Mesothelial cell of epicardium (in vitro differentiated cells): ENCODE measurements at regions not wholly inside any gene's neighbourhood (a gene's known extent, or its start where the extent isn't known, plus 50 kb on each side); places are given as distances from the start of the nearest gene placed in this dataset.

Experiments
- DNase-seq, 2 experiments: peaks; one replicate each; pipeline ENCODE4 v3.0.0; 2021; ENCODE audit warnings: low spot score in 2 of 2; ENCODE audit not compliant: unreplicated experiment in 2 of 2
- H3K27ac Mint-ChIP-seq: 2 replicates; pipeline ENCODE4 v1.8.0; 2021; ENCODE audit warnings: mixed read lengths
- H3K27me3 Mint-ChIP-seq: 2 replicates; pipeline ENCODE4 v1.8.0; 2021; ENCODE audit warnings: low read depth, mixed read lengths
- H3K36me3 Mint-ChIP-seq: 2 replicates; pipeline ENCODE4 v1.8.0; 2021; ENCODE audit warnings: mixed read lengths
- H3K4me1 Mint-ChIP-seq: 2 replicates; pipeline ENCODE4 v1.8.0; 2021; ENCODE audit warnings: mixed read lengths
- H3K4me3 Mint-ChIP-seq: 2 replicates; pipeline ENCODE4 v1.8.0; 2021; ENCODE audit warnings: mild to moderate bottlenecking, moderate library complexity, mixed read lengths
- H3K9me3 Mint-ChIP-seq: 2 replicates; pipeline ENCODE4 v1.8.0; 2021; ENCODE audit warnings: mixed read lengths
- CTCF ChIP-seq: fragments of 200-600 bp; sonication (generic); IDR thresholded peaks from one replicate; pipeline ENCODE4 v1.5.0; 2021; ENCODE audit warnings: antibody characterized with exemption; ENCODE audit not compliant: unreplicated experiment

GRCh38 chr9:80369641-80370040 lies 797.9 kb downstream of the TLE4 start:
- no peaks in the 10 kb centered on the region for H3K4me1 Mint-ChIP-seq
- H3K9me3 Mint-ChIP-seq = peaks cover 18% of the 10 kb centered on the region
- DNase-seq = no peak
- TF ChIP-seq CTCF = no peak
- H3K4me3 Mint-ChIP-seq = no peak overlapping the region
- no peak overlapping the region for H3K27ac Mint-ChIP-seq
- H3K36me3 Mint-ChIP-seq = no peaks in the 10 kb centered on the region
- H3K27me3 Mint-ChIP-seq = no peaks in the 10 kb centered on the region

- TF ChIP-seq CTCF = no peak
- peaks cover 27% of the 10 kb centered on the region for H3K9me3 Mint-ChIP-seq
- no peaks in the 10 kb centered on the region for H3K27me3 Mint-ChIP-seq
- no peak overlapping the region for H3K4me3 Mint-ChIP-seq
- no peaks in the 10 kb centered on the region for H3K36me3 Mint-ChIP-seq
- no peaks in the 10 kb centered on the region for H3K4me1 Mint-ChIP-seq
- DNase-seq = no peak
- H3K27ac Mint-ChIP-seq = no peak overlapping the region
These were observed 794.9 kb downstream of the TLE4 start for GRCh38 chr9:80366626-80367025.

- DNase-seq = no peak
- no peaks in the 10 kb centered on the region for H3K27me3 Mint-ChIP-seq
- no peak for TF ChIP-seq CTCF
- no peak overlapping the region for H3K4me3 Mint-ChIP-seq
- no peak overlapping the region for H3K27ac Mint-ChIP-seq
- peaks cover 15% of the 10 kb centered on the region for H3K9me3 Mint-ChIP-seq
- no peaks in the 10 kb centered on the region for H3K4me1 Mint-ChIP-seq
- H3K36me3 Mint-ChIP-seq = no peaks in the 10 kb centered on the region
These were observed 788.4 kb downstream of the TLE4 start for GRCh38 chr9:80359941-80360881.

GRCh38 chr9:80359291-80359690 lies 787.5 kb downstream of the TLE4 start:
- H3K9me3 Mint-ChIP-seq = peaks cover 8% of the 10 kb centered on the region
- H3K4me1 Mint-ChIP-seq = no peaks in the 10 kb centered on the region
- no peak for DNase-seq
- H3K36me3 Mint-ChIP-seq = no peaks in the 10 kb centered on the region
- H3K27me3 Mint-ChIP-seq = no peaks in the 10 kb centered on the region
- H3K27ac Mint-ChIP-seq = no peak overlapping the region
- no peak for TF ChIP-seq CTCF
- H3K4me3 Mint-ChIP-seq = no peak overlapping the region

GRCh38 chr9:80352967-80353366 lies 781.2 kb downstream of the TLE4 start:
- H3K27ac Mint-ChIP-seq = no peak overlapping the region
- no peak for TF ChIP-seq CTCF

More at GRCh38 chr9:80352967-80353366, 781.2 kb downstream of the TLE4 start:
- Mint-ChIP-seq H3K36me3 (no peaks in the 10 kb centered on the region), H3K27me3 (no peaks in the 10 kb centered on the region), H3K4me3 (no peak overlapping the region), H3K9me3 (peaks cover 10% of the 10 kb centered on the region), H3K4me1 (peaks cover 5% of the 10 kb centered on the region)
- DNase-seq = no peak
